GM12891 (cell line): ENCODE measurements at regions not wholly inside any gene's neighbourhood (a gene's known extent, or its start where the extent isn't known, plus 50 kb on each side); places are given as distances from the start of the nearest gene placed in this dataset.

ENCODE experiments used
- POLR2A ChIP-seq: IDR thresholded peaks from 2 replicates; pipeline ENCODE4 v1.6.1; 2011; ENCODE audit warnings: low read depth, low read length, control low read depth
- POLR2AphosphoS5 ChIP-seq: IDR thresholded peaks from 2 replicates; pipeline ENCODE4 v1.6.1; 2011; ENCODE audit warnings: low read depth, low read length, control low read depth
- TAF1 ChIP-seq: IDR thresholded peaks from 2 replicates; pipeline ENCODE4 v1.6.1; 2011; ENCODE audit warnings: low read depth, low read length, control low read depth

DNA sequence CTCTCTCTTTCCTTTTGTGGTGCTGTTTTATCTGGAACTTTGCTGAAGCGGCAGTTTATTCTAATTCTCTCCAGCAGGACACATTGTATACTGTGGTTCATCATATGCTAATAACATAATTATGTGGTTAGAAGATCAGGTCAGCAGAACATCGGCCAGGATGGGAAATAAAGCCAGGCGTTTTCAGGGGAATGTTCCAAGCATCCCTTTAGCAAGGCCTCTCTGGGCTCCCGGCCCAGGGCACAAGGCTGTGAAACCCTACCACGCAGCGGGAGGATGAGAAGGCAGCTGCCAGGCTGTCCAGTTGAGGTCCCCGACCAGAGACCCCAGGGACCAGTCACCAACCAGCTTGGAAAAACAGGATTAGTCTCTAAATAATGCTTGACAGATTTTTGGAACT, 112.2 kb upstream of the GALNT17 start:
- TF ChIP-seq POLR2AphosphoS5, result no peak
- no peak for TF ChIP-seq POLR2A
- no peak for TF ChIP-seq TAF1
